NOMO-1 (cell line): ENCODE measurements at regions not wholly inside any gene's neighbourhood (a gene's known extent, or its start where the extent isn't known, plus 50 kb on each side); places are given as distances from the start of the nearest gene placed in this dataset.
"Not testable (repeated sequence)": the region's sequence is repeated elsewhere in the genome, so short reads cannot be mapped to it uniquely, and the experiment has no call there.

ENCODE experiments used
- DNase-seq, 2 experiments: peaks; one replicate each; lab custom pipeline; 2025; ENCODE audit not compliant: unreplicated experiment in 2 of 2; lab: John Stamatoyannopoulos, UW

- no peak for DNase-seq
Observed at GRCh38 chr21:15453261-15453660, 276.5 kb upstream of the USP25 start.

GRCh38 chr21:15453785-15454184 lies 276.0 kb upstream of the USP25 start:
- DNase-seq: not testable (repeated sequence)

- not testable (repeated sequence) for DNase-seq
Observed at GRCh38 chr21:15454931-15455330, 274.9 kb upstream of the USP25 start.

GRCh38 chr21:15455819-15456462 lies 273.8 kb upstream of the USP25 start:
- DNase-seq: no peak

- DNase-seq: no peak
Observed at GRCh38 chr21:15457965-15458364, 271.8 kb upstream of the USP25 start.

- DNase-seq: no peak
Observed at GRCh38 chr21:15462092-15462491, 267.7 kb upstream of the USP25 start.

GRCh38 chr21:15466329-15466728 lies 263.5 kb upstream of the USP25 start:
- no peak for DNase-seq

- no peak for DNase-seq
Observed at GRCh38 chr21:15468368-15468767, 261.4 kb upstream of the USP25 start.

- no peak for DNase-seq
Observed at GRCh38 chr21:15472108-15473040, 257.4 kb upstream of the USP25 start.

- not testable (repeated sequence) for DNase-seq
Observed at GRCh38 chr21:15477773-15478172, 252.0 kb upstream of the USP25 start.

- DNase-seq: no peak
Observed at GRCh38 chr21:15480160-15480559, 249.6 kb upstream of the USP25 start.

- peak; percentile 63 to 77 for DNase-seq
Observed at GRCh38 chr21:15483138-15483780, 246.5 kb upstream of the USP25 start.

- no peak for DNase-seq
Observed at GRCh38 chr21:15486460-15487195, 243.2 kb upstream of the USP25 start.

- no peak for DNase-seq
Observed at GRCh38 chr21:15487196-15487550, 242.6 kb upstream of the USP25 start.

- no peak for DNase-seq
Observed at GRCh38 chr21:15491100-15491499, 238.7 kb upstream of the USP25 start.

- DNase-seq: no peak
Observed at GRCh38 chr21:15493646-15494045, 236.1 kb upstream of the USP25 start.

- no peak for DNase-seq
Observed at GRCh38 chr21:15494481-15494880, 235.3 kb upstream of the USP25 start.

GRCh38 chr21:15495965-15496364 lies 233.8 kb upstream of the USP25 start:
- DNase-seq: no peak

GRCh38 chr21:15496911-15497310 lies 232.9 kb upstream of the USP25 start:
- DNase-seq: peak in 1 of 2 experiments; percentile 15

GRCh38 chr21:15498455-15498854 lies 231.3 kb upstream of the USP25 start:
- no peak for DNase-seq

- DNase-seq: no peak
Observed at GRCh38 chr21:15506086-15506485, 223.7 kb upstream of the USP25 start.
